GM12892 (cell line): ENCODE measurements at regions not wholly inside any gene's neighbourhood (a gene's known extent, or its start where the extent isn't known, plus 50 kb on each side); places are given as distances from the start of the nearest gene placed in this dataset.

Experiments used
- POLR2A ChIP-seq: IDR thresholded peaks from 2 replicates; pipeline ENCODE4 v1.6.1; 2011; ENCODE audit warnings: low read depth, low read length, control low read depth
- TAF1 ChIP-seq: IDR thresholded peaks from 2 replicates; pipeline ENCODE4 v1.6.1; 2011; ENCODE audit warnings: low read depth, mild to moderate bottlenecking, control low read depth, low read length, borderline replicate concordance

- no peak for TF ChIP-seq TAF1
- TF ChIP-seq POLR2A, result no peak
These were observed 100.1 kb downstream of the GPAM start for GRCh38 chr10:112083472-112083871.
